KBM-7 (cell line): ENCODE measurements at regions not wholly inside any gene's neighbourhood (a gene's known extent, or its start where the extent isn't known, plus 50 kb on each side); places are given as distances from the start of the nearest gene placed in this dataset.
"Not testable (repeated sequence)": the region's sequence is repeated elsewhere in the genome, so short reads cannot be mapped to it uniquely, and the experiment has no call there.

ENCODE experiments used
- DNase-seq: peaks from one replicate; pipeline ENCODE4 v3.0.0-alpha.2; 2015
- in situ Hi-C: fragments of 300-500 bp; cut with MboI; formaldehyde crosslinking; loops from 2 replicates; pipeline ENCODE4 v1.14.3; 2020; ENCODE audit warnings: low sequenced_read_pairs, low pct_unique_long_range_greater_than_20kb, mixed read lengths

DNA sequence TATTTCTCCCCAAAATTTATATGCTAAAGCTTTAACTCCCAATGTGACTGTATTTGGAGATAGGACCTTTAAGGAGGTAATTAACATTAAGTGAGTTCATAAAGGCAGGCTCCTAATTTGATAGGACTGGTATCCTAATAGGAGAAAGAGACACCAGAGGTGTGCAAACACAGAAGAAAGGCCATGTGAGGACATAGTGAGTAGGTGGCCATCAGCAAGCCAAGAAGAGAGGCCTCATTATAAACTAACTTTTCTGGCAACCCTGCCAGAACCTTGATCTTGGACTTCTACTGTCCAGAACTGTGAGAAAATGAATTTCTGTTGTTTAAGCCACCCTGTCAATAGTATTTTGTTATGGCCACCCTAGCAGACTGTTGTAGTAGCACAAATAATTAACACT, 177.9 kb upstream of the FUT9 start:
- DNase-seq: no peak
- in situ Hi-C loops: no loop called here

- DNase-seq: no peak
- in situ Hi-C loops: no loop called here
Measured at GRCh38 chr6:95841560-95841959, 174.2 kb upstream of the FUT9 start.

- DNase-seq: no peak
- in situ Hi-C loops: no loop called here
Measured at GRCh38 chr6:95846652-95847051, 169.1 kb upstream of the FUT9 start.

DNA sequence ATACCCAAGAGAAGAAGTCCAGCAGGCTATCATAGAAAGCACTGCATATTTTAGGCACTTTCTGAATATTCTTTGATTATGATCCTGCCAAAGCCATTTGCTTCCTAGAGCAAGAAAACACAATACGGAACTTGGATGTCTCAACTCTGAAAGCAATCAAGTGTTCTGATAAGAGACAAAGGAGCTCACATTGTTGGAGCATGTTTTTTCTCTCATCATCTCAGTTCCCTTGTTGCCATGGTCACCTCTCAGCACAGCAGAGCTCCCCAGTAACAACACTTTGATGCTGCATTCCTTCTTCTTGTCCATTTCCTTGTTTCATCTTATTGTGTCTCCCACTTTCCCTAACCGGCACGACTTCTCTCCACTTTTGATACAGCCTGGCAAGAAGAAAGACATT, 168.7 kb upstream of the FUT9 start:
- DNase-seq: no peak
- in situ Hi-C loops: no loop called here

DNA sequence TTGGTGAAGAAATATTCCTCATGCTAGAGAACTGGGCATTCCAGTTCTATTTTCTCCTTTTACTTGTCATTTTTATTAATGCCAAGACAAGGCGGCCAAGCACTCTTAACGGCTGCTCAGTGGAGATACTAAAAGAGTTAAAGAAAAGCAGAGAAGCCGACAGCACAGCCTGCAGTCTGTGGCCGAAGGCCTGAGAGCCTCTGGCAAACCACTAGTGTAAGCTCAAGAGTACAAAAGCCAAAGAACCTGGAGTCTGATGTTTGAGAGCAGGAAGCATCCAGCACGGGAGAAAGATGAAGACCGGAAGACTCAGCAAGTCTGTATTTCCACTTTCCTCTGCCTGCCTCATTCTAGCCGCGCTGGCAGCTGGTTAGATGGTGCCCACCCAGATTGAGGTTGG, 167.1 kb upstream of the FUT9 start:
- in situ Hi-C loops: no loop called here
- no peak for DNase-seq

DNA sequence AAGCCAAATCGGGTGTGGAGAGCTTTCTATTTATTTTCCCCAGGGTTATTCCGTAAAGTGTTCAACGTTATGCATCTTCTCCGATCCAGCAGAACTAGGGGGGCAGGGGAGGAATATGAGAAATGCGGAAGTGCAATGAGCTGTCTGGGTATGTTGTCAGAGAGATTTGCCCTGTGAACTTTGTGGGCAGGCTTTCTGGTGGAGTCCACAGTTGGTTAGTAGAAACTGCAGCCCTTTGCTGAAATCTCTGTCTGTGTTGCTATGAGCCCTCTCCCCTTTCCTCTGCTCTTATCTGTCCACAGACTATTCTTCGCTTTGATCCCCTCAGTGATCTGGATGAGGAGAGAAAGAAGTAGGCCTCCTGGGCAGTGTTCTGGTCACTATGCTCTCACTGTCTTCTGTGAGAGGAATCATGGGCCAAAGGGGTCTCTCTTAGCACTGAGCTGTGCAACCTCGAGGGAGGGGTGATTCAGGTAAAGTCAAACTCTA, 158.9 kb upstream of the FUT9 start:
- DNase-seq: no peak

GRCh38 chr6:95865857-95866256, 149.9 kb upstream of the FUT9 start:
- DNase-seq: no peak
- in situ Hi-C loops: no loop called here

More for the DNA sequence above, 158.9 kb upstream of the FUT9 start:
- in situ Hi-C loops: no loop called here

GRCh38 chr6:95866732-95867131, 149.0 kb upstream of the FUT9 start:
- peak; percentile 16 for DNase-seq
- in situ Hi-C loops: no loop called here

GRCh38 chr6:95867205-95867604, 148.6 kb upstream of the FUT9 start:
- in situ Hi-C loops: no loop called here
- no peak for DNase-seq

- in situ Hi-C loops: no loop called here
- DNase-seq: no peak
Measured at GRCh38 chr6:95877480-95877879, 138.3 kb upstream of the FUT9 start.

DNA sequence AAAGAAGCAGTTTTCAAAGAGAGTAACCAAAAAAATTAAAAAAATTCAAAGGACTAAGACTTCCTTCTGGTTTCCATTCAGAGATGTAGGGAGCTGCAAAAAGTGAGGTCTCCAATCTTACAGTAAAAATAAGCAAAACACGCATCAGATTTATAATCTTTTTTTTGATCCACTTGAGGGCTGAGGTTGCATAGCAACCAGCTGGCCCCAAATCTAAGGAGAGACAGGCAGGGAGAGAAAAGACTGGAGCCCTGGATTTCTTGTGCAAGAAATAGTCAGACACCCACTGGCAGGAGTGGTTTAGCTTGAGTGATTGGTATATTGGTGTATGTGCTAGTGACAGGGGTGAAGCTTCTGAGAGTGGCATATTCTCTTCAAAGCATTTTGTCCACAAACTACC, 135.9 kb upstream of the FUT9 start:
- no peak for DNase-seq
- in situ Hi-C loops: no loop called here

DNA sequence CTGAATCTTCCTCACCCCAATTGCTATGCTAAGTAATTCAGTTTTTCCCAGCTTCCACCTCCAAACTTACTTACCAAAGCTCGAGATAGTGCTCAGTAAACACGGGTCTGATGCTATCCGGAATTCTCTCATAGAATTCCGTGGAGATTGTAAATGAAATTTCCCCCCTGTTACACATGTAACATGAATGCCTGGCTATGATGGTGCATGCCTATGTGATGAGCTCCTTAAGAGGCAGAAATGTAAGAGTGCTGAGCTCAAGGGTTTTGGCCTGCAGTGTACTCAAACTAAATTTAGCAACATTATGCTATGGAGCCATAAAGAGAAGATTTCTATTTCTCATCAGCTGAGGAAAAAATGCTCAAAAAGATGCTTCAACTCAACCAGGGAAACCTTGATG, 133.4 kb upstream of the FUT9 start:
- in situ Hi-C loops: no loop called here
- DNase-seq: no peak

GRCh38 chr6:95888711-95889110, 127.1 kb upstream of the FUT9 start:
- DNase-seq, in situ Hi-C loops: not testable (repeated sequence)

DNA sequence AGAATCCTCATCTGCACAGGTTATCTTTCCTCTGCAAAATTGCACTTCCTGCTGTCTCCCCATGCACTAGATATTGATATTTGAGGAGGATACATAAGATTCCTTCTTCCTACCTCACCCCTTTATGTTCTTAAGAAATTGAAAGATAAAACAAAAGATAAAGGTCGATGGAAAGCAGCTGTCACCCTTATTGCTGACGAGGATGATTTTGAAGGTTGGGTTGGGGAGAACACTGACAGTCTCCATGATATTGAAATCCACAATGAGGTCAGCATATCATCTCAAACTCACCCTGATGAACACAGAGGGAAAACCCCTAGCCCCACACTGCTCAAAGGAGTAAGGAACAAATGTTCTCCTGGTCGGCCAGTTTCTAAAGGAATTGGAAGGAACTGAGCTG, 110.6 kb upstream of the FUT9 start:
- DNase-seq: no peak
- in situ Hi-C loops: no loop called here

GRCh38 chr6:95917034-95917433, 98.7 kb upstream of the FUT9 start:
- no peak for DNase-seq
- in situ Hi-C loops: no loop called here

DNA sequence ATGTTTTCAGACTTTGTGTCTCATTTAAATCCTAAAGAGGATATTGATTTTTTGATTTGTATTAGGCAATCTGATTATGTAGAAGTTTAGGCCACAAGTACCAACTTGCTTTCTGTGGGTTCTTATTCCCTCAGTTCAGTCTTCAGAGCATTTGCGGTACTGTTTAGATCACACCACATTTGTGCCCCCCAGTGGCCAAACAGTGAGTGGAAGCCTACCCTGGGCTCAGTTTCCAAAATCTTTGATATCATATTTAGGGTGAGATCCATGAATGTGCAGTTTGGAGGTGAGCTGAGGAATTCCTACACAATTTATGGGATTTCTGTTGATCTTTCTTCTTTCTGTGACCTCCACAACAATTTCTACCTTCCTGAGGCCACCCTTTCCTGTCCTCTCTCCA, 92.3 kb upstream of the FUT9 start:
- peak; percentile 5 for DNase-seq
- in situ Hi-C loops: no loop called here

DNA sequence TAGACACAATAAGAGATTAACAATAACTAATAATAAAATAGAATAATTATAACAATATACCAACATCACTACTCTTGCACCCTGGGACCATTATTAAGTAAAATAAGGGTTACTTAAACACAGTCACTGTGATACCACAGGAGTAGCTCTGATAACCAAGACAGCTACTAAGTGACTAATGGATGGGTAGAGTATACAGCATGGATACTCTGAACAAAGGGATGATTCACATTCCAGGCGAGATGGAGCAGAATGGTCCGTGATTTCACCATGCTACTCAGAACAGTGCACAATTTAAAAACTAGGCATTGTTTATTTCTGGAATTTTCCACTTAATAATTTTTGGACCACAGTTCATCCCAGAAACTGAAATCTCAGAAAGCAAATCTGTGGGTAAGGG, 80.0 kb upstream of the FUT9 start:
- in situ Hi-C loops: no loop called here
- no peak for DNase-seq

DNA sequence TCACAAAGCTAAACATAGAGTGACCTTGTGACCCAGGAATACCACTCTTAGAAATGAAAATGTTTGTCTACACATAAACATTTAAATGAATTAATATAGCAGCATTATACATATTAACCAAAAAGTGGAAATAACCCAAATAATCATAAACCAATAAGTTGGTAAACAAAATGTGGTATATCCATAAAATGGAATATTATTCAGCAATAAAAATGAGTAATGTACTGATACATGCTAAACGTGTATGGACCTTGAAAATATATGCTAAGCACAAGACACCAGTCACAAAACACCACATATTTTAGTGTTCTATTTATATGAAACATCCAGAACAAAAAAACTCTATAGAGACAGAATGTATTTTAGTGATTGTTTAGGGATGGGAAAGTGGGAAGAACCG, 68.9 kb upstream of the FUT9 start:
- DNase-seq: no peak
- in situ Hi-C loops: no loop called here

DNA sequence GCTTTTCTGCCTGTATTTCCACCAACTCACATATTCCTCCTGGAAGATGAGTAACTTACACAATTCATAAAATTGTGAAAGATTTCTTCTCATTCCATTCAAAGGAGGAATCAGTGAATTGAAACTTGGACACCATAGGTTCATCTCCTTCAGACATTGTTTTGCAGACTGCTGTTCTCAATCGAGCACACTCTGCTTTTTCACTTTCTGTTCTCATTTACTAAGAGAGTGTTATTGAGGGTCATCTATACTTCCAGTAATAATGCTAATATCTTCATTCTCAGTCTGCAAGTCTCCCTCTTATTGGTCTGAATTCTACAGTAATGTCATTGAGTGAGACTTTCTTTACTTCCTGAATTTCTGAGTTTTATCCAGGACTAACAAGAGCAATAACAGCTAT, 67.5 kb upstream of the FUT9 start:
- no peak for DNase-seq
- in situ Hi-C loops: no loop called here

DNA sequence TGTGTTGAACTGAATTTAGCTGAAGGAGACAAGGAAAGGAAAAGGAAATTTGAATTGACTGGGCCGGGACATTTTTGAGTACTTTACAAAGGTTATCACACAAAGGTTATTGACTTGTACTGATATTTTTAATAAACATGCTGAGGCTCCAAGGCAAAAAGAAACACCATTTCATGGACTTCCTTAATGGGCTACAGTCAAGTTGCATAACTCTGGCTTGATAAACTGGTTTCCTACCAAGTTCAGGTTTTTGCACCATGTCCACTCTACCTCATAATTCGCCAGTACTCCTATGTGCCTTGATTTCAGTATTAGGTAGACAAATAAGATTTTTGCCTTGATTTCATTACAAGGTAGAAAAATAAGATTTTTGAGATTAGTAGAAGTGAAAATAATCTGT, 65.8 kb upstream of the FUT9 start:
- DNase-seq: no peak
- in situ Hi-C loops: no loop called here

DNA sequence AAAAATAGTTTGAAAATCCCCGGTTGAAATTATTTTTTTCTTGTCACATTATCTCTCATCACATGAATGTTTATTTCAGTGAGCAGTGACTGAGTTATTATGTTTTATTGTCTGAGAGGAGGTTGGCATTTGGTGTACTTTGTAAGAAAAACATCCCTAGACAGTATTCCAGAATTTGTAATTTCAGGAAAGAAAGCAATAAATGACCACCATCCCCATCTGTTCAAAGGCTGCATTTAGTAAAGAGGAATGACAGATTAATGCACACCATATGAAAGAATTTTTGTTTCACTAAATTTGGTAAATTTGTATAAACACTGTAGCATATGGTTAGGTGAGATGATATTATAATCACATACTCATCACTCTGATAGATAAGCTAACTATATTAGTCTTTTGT, 57.1 kb upstream of the FUT9 start:
- in situ Hi-C loops: no loop called here
- DNase-seq: no peak

DNA sequence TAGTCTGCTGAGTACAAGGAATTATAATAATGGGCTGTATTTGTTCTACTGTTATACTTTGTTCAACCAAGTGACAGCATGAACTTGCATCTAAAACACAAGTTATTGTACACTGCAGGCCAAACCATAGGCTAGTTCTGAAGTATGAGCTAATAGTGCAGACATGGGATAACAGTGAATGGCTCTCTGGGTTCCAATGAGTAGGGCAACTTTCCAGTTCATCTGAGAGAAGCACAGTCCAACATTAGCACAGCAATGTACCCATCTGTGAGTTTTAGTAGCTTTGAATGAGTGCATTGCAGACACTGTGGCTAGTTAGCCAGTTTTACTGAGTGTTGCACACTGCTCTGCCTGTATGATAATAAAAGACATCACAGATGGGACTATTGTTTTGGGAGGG, 56.5 kb upstream of the FUT9 start:
- DNase-seq: no peak
- in situ Hi-C loops: no loop called here
